H1 (cell line): ENCODE measurements at regions not wholly inside any gene's neighbourhood (a gene's known extent, or its start where the extent isn't known, plus 50 kb on each side); places are given as distances from the start of the nearest gene placed in this dataset.
A peak's percentile ranks its signal among the peaks of the same experiment; 100 is the strongest.

Experiments used
- HDAC2 ChIP-seq, 2 experiments: fragments of 300-600 bp in 1 of 2; sonication (generic) in 1 of 2; IDR thresholded peaks; 2 replicates each; pipeline ENCODE4 v1.6.1; 2011 to 2012; ENCODE audit warnings: low read depth in 2 of 2, low read length in 2 of 2, mild to moderate bottlenecking in 2 of 2, moderate library complexity in 2 of 2, borderline replicate concordance in 1 of 2, inconsistent platforms in 1 of 2
- RAD21 ChIP-seq, 2 experiments: IDR thresholded peaks in 1 of 2; conservative IDR thresholded peaks in 1 of 2; 2 replicates each; pipeline ENCODE4 v1.6.1; 2011; ENCODE audit warnings: low read depth in 2 of 2, low read length in 2 of 2, improper control_type of control experiment in 1 of 2, inconsistent platforms in 1 of 2, mild to moderate bottlenecking in 1 of 2, moderate library complexity in 1 of 2

GRCh38 chr3:135456108-135456790 is 509.3 kb upstream of the PPP2R3A start (continued):
- TF ChIP-seq RAD21 (IDR thresholded peaks at IDR 0.05 in 1 of 2, conservative IDR thresholded peaks at IDR 0.05 in 1 of 2; ENCODE audit: low read depth in 2 of 2, low read length in 2 of 2), result peak; percentile 90 to 95
- 0 out of 4 replicates have a peak, but pooled peaks of 1 of the 2 experiments have one; percentile 17 for TF ChIP-seq HDAC2 (IDR thresholded peaks at IDR 0.05; ENCODE audit: borderline replicate concordance in 1 of 2, low read depth in 2 of 2, low read length in 2 of 2)
- TF ChIP-seq, all 59 proteins: peak for 8
